IPS DF 19.7 (cell line): ENCODE measurements at regions not wholly inside any gene's neighbourhood (a gene's known extent, or its start where the extent isn't known, plus 50 kb on each side); places are given as distances from the start of the nearest gene placed in this dataset.

Source experiments
- DNase-seq: peaks from one replicate; pipeline ENCODE4 v3.0.0-alpha.2; 2013; ENCODE audit warnings: low read depth, low spot score

DNA sequence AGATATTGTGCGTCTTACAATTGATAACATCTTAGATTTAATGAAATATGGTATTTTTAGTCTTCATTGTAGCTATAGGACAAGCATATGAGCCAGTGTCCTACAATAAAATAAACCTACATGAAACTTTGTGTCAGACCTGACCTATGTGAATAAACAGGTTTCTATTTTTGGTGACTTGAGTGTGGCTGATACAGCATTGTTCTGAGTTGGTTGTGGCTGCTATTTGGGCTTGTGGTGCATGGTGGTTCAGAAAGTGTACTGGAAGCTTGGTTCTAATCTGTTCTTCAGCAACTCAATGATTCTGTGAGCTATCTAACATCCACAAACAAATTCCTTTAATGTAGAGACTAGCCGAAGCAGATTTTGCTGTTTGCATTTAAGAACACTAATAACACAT, 64.9 kb upstream of the MAP2 start:
- DNase-seq: no peak

DNA sequence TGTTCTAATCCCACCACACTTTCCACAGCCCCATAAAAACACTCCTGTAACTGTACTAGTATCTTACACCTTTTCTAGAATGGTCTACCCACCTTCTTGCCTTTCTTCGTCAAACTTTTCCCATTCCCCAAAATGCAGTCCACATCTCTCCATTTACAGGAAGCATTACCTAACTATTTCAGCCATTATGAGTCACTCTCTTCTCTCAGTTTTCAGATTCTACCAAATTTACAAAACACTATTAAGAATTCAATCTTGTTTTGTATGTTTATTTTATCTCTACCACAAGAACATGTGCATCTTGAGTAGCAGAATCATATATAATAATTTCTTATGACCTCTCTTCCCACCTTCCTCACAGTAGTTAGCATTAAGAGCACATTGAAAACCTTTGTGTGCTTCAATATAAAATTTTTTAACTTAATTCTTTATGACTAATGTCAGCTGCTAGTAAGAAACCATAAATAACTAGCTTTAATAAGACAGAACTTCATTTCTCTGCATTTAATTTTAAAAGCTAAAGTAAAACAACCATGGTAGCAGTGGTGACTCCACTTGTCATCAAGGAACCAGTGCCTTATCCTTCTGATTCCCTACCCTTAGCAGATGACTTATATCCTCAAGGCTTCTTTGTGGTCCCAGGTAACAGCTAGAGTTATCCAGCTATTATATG, 56.6 kb upstream of the MAP2 start:
- DNase-seq: no peak

DNA sequence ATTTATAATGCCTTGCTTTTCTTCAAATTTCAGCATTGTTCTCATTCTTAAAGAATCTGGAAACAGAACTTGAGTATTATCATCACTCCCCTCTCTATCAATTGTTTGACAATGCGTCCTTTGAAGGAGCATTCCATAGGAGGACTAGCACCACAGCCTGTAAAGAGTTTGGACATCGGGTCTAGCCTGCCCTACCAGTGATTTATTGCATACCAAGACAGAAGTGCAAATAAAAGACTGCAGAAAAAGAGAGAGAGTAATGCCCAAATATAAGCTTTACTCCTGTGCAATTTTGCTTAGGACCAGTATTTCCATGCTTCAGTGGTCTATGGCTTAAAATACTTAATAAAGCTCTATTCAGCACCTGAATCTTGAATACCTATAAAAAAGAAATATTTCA, 55.4 kb upstream of the MAP2 start:
- no peak for DNase-seq

DNA sequence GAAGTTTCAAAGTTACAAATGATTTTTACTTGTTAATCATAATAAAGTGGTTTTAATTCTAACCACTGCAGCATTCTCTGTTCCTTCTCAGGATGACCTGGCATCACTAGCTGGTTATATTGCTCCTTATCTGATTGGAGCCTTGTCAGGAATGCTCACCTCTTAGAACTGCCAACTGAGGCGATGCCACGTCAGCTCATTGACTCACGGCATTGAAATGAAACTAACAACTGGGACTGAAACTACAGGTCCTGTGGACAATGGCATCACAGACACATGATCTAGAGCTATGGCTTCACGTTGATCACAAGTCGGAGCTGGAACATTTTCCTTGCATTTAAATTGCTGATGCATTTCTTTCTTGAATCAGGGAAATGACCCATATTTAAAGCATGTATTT, 54.9 kb upstream of the MAP2 start:
- no peak for DNase-seq

DNA sequence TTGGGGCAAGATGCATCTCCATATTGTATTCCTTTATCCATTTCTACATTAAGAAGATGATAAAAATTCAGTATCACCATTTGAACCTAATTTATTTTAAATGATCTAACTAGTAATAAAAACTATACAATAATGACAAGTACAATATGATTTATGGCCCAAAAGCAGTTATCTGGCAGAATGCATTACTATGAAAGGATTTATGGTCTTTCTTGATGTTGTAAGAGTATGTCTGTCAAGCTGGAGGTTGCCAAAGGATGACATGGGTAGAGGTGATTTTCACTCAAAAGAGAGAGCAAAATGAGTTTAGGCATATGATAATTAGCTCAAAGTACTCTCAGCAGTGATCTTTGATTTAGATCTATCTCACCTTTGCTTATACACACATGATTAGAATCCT, 54.2 kb upstream of the MAP2 start:
- no peak for DNase-seq

DNA sequence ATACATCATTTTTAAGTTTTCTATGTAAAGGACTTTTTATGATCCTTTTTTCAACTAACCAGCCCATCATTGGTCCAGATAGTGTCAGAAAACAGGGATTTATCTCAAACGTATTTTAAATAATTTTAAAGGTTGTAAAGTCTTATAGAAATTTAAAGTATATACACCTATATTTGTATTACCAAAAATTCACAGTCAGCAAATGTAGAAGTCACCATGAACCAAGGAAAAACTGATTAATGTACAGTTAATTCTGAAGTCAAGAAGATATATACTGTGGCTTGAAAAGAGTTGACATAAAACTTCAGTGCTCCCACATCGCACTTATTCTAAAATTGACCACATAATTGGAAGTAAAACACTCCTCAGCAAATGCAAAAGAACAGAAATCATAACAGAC, 52.4 kb upstream of the MAP2 start:
- no peak for DNase-seq
